Mesenchymal stem cell (in vitro differentiated cells and primary cell): ENCODE measurements at regions not wholly inside any gene's neighbourhood (a gene's known extent, or its start where the extent isn't known, plus 50 kb on each side); places are given as distances from the start of the nearest gene placed in this dataset.
"Not testable (repeated sequence)": the region's sequence is repeated elsewhere in the genome, so short reads cannot be mapped to it uniquely, and the experiment has no call there.

Experiments
- DNase-seq: peaks from one replicate; pipeline ENCODE4 v3.0.0-alpha.2; 2013
- H2AFZ ChIP-seq: one replicate; pipeline ENCODE4 v1.6.1; 2013; ENCODE audit warnings: low read depth, mild to moderate bottlenecking, control low read depth, inconsistent platforms, low read length, moderate library complexity
- H2AK5ac ChIP-seq: 2 replicates; pipeline ENCODE4 v1.6.1; 2013; ENCODE audit warnings: low read length, moderate library complexity, mild to moderate bottlenecking, inconsistent platforms; ENCODE audit not compliant: severe bottlenecking
- H2BK120ac ChIP-seq: one replicate; pipeline ENCODE4 v1.6.1; 2013; ENCODE audit warnings: low read depth, mild to moderate bottlenecking, inconsistent platforms, low read length, moderate library complexity
- H2BK12ac ChIP-seq, 2 experiments: one replicate each; pipeline ENCODE4 v1.6.1; 2013; ENCODE audit warnings: inconsistent platforms in 2 of 2, low read length in 2 of 2, mild to moderate bottlenecking in 2 of 2, moderate library complexity in 2 of 2, control low read depth in 1 of 2
- H2BK15ac ChIP-seq: one replicate; pipeline ENCODE4 v1.6.1; 2013; ENCODE audit warnings: mild to moderate bottlenecking, low read depth, inconsistent platforms; ENCODE audit not compliant: poor library complexity, severe bottlenecking
- H2BK5ac ChIP-seq: 2 replicates; pipeline ENCODE4 v1.6.1; 2013; ENCODE audit warnings: low read depth, mild to moderate bottlenecking, low read length, control low read depth, inconsistent platforms; ENCODE audit not compliant: poor library complexity, severe bottlenecking
- H3K14ac ChIP-seq, 2 experiments: one replicate each; pipeline ENCODE4 v1.6.1; 2013; ENCODE audit warnings: inconsistent platforms in 2 of 2, low read length in 2 of 2, control low read depth in 1 of 2, mild to moderate bottlenecking in 1 of 2, moderate library complexity in 1 of 2
- H3K18ac ChIP-seq, 2 experiments: one replicate each; pipeline ENCODE4 v1.6.1; 2013; ENCODE audit warnings: inconsistent platforms in 2 of 2, low read length in 2 of 2, control low read depth in 1 of 2, low read depth in 1 of 2, mild to moderate bottlenecking in 1 of 2
- H3K23ac ChIP-seq, 2 experiments: one replicate each; pipeline ENCODE4 v1.6.1; 2013; ENCODE audit warnings: inconsistent platforms in 2 of 2, low read length in 2 of 2, mild to moderate bottlenecking in 2 of 2, moderate library complexity in 2 of 2, control low read depth in 1 of 2
- H3K27ac ChIP-seq: 2 replicates; pipeline ENCODE4 v1.5.1; 2013; ENCODE audit warnings: mild to moderate bottlenecking, moderate library complexity, low read length, control low read depth, inconsistent platforms; ENCODE audit not compliant: poor library complexity, severe bottlenecking
- H3K27me3 ChIP-seq, 2 experiments: 2 replicates each; pipeline versions ENCODE4 v1.6.1 to v1.7.0; 2013; ENCODE audit warnings: low read length in 2 of 2, mild to moderate bottlenecking in 2 of 2, moderate library complexity in 2 of 2, control low read depth in 1 of 2, inconsistent platforms in 1 of 2; ENCODE audit not compliant: control insufficient read depth in 1 of 2, insufficient read depth in 1 of 2
- H3K36me3 ChIP-seq, 2 experiments: 2 replicates each; pipeline versions ENCODE4 v1.6.1 to v1.7.0; 2013; ENCODE audit warnings: low read length in 2 of 2, control low read depth in 1 of 2, inconsistent platforms in 1 of 2, low read depth in 1 of 2, mild to moderate bottlenecking in 1 of 2; ENCODE audit not compliant: insufficient read depth in 2 of 2, control insufficient read depth in 1 of 2
- H3K4ac ChIP-seq, 2 experiments: one replicate each; pipeline ENCODE4 v1.6.1; 2013; ENCODE audit warnings: inconsistent platforms in 2 of 2, low read length in 2 of 2, mild to moderate bottlenecking in 2 of 2, moderate library complexity in 2 of 2, control low read depth in 1 of 2, low read depth in 1 of 2
- H3K4me1 ChIP-seq: 2 replicates; pipeline ENCODE4 v1.6.1; 2013; ENCODE audit warnings: low read depth, low read length, control low read depth; ENCODE audit not compliant: control insufficient read depth, insufficient read depth
- H3K4me2 ChIP-seq: 2 replicates; pipeline ENCODE4 v1.6.1; 2013; ENCODE audit warnings: low read length, mild to moderate bottlenecking, inconsistent platforms; ENCODE audit not compliant: poor library complexity, severe bottlenecking
- H3K4me3 ChIP-seq, 2 experiments: 2 replicates each; pipeline versions ENCODE4 v1.5.1 to v1.7.0; 2013; ENCODE audit warnings: low read length in 2 of 2, mild to moderate bottlenecking in 2 of 2, control low read depth in 1 of 2, low read depth in 1 of 2; ENCODE audit not compliant: insufficient read depth in 1 of 2
- H3K79me1 ChIP-seq: replicated peaks from 2 replicates; pipeline ENCODE4 v1.6.1; 2013; ENCODE audit warnings: mild to moderate bottlenecking, control low read depth, low read length, inconsistent platforms; ENCODE audit not compliant: poor library complexity, severe bottlenecking
- H3K9ac ChIP-seq: 2 replicates; pipeline ENCODE4 v1.7.0; 2013; ENCODE audit warnings: mild to moderate bottlenecking, low read length, moderate library complexity
- H3K9me3 ChIP-seq: 2 replicates; pipeline ENCODE4 v1.7.0; 2013; ENCODE audit warnings: mild to moderate bottlenecking, low read length; ENCODE audit not compliant: control insufficient read depth
- H4K8ac ChIP-seq: one replicate; pipeline ENCODE4 v1.6.1; 2013; ENCODE audit warnings: inconsistent platforms, mild to moderate bottlenecking, low read length, moderate library complexity
- H4K91ac ChIP-seq: one replicate; pipeline ENCODE4 v1.6.1; 2013; ENCODE audit warnings: mild to moderate bottlenecking, low read length, inconsistent platforms
- WGBS: methylation state at CpG from one replicate; pipeline ENCODE4 v1.1.7; 2013; ENCODE audit warnings: mixed read lengths; 5-methylcytosine and 5-hydroxymethylcytosine counted together

DNA sequence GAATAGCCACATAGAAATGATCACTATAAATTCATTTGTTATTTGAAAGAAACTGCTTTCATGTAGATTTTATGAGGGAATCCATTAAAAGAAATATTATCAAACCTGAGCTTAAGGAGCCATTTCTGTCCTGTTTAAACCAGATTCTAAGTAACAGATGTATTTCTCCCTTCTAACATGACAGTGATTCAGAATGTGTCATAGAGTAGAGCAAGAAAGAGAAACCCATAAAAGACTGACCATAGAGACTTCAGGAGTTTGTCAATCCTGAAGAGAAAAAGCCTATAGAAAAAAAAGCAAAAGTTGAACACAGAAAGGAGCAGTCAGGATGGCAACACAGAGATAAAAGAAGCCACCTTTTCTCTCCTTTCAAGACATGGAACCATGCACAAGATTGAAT, 390.6 kb downstream of the PRIM2 start:
- not testable (repeated sequence) for H3K4ac ChIP-seq, H2BK120ac ChIP-seq, H2AK5ac ChIP-seq, H3K23ac ChIP-seq, DNase-seq, H3K79me1 ChIP-seq, H3K14ac ChIP-seq, H3K36me3 ChIP-seq, H4K91ac ChIP-seq, H3K27ac ChIP-seq, H2BK12ac ChIP-seq, H4K8ac ChIP-seq, H3K4me1 ChIP-seq, H3K27me3 ChIP-seq, H3K18ac ChIP-seq, H3K9me3 ChIP-seq, H2BK15ac ChIP-seq, H2BK5ac ChIP-seq, H3K4me2 ChIP-seq, H2AFZ ChIP-seq
- H3K9ac ChIP-seq = peak overlapping the region; percentile 9
- H3K4me3 ChIP-seq = peak overlapping the region in 1 of 2 experiments; percentile 27

GRCh38 chr6:57722546-57722945, 405.1 kb downstream of the PRIM2 start:
- not testable (repeated sequence) for H2BK120ac ChIP-seq, H3K4me1 ChIP-seq
- 51% methylated on average over 1 of the region's 2 CpGs for WGBS

GRCh38 chr6:57723815-57724401, 406.5 kb downstream of the PRIM2 start:
- H2BK120ac ChIP-seq, H3K9ac ChIP-seq, H3K4me3 ChIP-seq, H3K14ac ChIP-seq, H2BK12ac ChIP-seq, H4K8ac ChIP-seq, H3K36me3 ChIP-seq, H4K91ac ChIP-seq, H3K4me2 ChIP-seq, H2BK15ac ChIP-seq, H2AK5ac ChIP-seq, H3K4me1 ChIP-seq, H2AFZ ChIP-seq, H2BK5ac ChIP-seq, H3K27me3 ChIP-seq, H3K18ac ChIP-seq, H3K9me3 ChIP-seq, DNase-seq, H3K4ac ChIP-seq, H3K23ac ChIP-seq, H3K79me1 ChIP-seq, H3K27ac ChIP-seq: not testable (repeated sequence)
- 80% methylated on average over 8 of the region's 10 CpGs for WGBS

More at GRCh38 chr6:57722546-57722945, 405.1 kb downstream of the PRIM2 start:
- not testable (repeated sequence) for H2BK12ac ChIP-seq, H3K23ac ChIP-seq, H3K36me3 ChIP-seq, DNase-seq, H4K91ac ChIP-seq, H3K27ac ChIP-seq, H3K4me2 ChIP-seq, H3K9me3 ChIP-seq, H4K8ac ChIP-seq, H3K4ac ChIP-seq, H3K14ac ChIP-seq, H2AFZ ChIP-seq, H2BK15ac ChIP-seq, H3K9ac ChIP-seq, H3K27me3 ChIP-seq, H2BK5ac ChIP-seq, H3K79me1 ChIP-seq, H3K4me3 ChIP-seq, H2AK5ac ChIP-seq, H3K18ac ChIP-seq

DNA sequence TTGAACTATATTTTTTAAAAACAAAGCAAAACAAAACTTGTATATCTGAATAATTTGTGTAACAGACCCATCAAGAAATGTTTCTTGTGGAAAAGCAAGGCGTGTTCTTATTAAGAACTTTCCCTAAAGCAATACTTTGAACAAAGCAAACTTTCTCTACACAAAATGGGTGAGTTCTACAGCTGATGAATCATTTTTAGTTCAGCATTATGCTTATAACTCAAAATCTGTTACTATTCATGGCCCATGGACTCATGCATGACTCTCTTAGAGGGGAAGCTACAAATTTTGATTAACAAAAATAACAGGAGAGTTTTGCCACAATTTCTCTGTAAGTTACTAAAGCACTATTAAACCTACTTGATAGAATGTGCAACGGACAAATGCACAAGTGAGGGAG, 412.0 kb downstream of the PRIM2 start:
- no CpG with 5 or more reads among the region's 2 CpGs for WGBS
- not testable (repeated sequence) for H4K8ac ChIP-seq

More for the DNA sequence above, 412.0 kb downstream of the PRIM2 start:
- not testable (repeated sequence) for H3K4me1 ChIP-seq, H2BK5ac ChIP-seq, H2AFZ ChIP-seq, H3K18ac ChIP-seq, H3K79me1 ChIP-seq, H3K9me3 ChIP-seq, H3K4ac ChIP-seq, H3K14ac ChIP-seq, H3K4me2 ChIP-seq, H3K27me3 ChIP-seq, H3K9ac ChIP-seq, H3K27ac ChIP-seq, H3K23ac ChIP-seq, H2BK12ac ChIP-seq, H4K91ac ChIP-seq, H2BK15ac ChIP-seq, H3K36me3 ChIP-seq, H3K4me3 ChIP-seq, H2AK5ac ChIP-seq, H2BK120ac ChIP-seq, DNase-seq
